ENCODE measurements at regions not wholly inside any gene's neighbourhood (a gene's known extent, or its start where the extent isn't known, plus 50 kb on each side); places are given as distances from the start of the nearest gene placed in this dataset.

- H3K9ac ChIP-seq (ENCODE audit: insufficient read length, low read depth) = no peak overlapping the region
- no peak for DNase-seq (ENCODE audit: low read depth, low spot score)
- TF ChIP-seq ZNF274 (IDR thresholded peaks at IDR 0.05; ENCODE audit: low read depth, low read length) (no peak), SUZ12 (IDR thresholded peaks at IDR 0.05; ENCODE audit: extremely low read depth, insufficient read depth, insufficient read length) (no peak), YY1 (IDR thresholded peaks at IDR 0.05; ENCODE audit: insufficient read depth, insufficient read length) (no peak)
- H3K36me3 ChIP-seq (ENCODE audit: insufficient read depth, insufficient read length, low read length) = no peaks in the 10 kb centered on the region
- H3K4me3 ChIP-seq (ENCODE audit: insufficient read length, low read depth) = no peak overlapping the region
- no peaks in the 10 kb centered on the region for H3K4me1 ChIP-seq (ENCODE audit: insufficient read depth, insufficient read length)
- H3K27me3 ChIP-seq (ENCODE audit: insufficient read depth, insufficient read length) = no peaks in the 10 kb centered on the region
- peaks cover 14% of the 10 kb centered on the region for H3K9me3 ChIP-seq (ENCODE audit: insufficient read depth, low read length)
Measured at GRCh38 chr20:24779946-24780345, 169.1 kb upstream of the CST7 start.

GRCh38 chr20:24780674-24781417 lies 168.2 kb upstream of the CST7 start:
- H3K9ac ChIP-seq (ENCODE audit: insufficient read length, low read depth) = no peak overlapping the region
- H3K27me3 ChIP-seq (ENCODE audit: insufficient read depth, insufficient read length) = no peaks in the 10 kb centered on the region
- H3K9me3 ChIP-seq (ENCODE audit: insufficient read depth, low read length) = peaks cover 5% of the 10 kb centered on the region
- H3K4me1 ChIP-seq (ENCODE audit: insufficient read depth, insufficient read length) = no peaks in the 10 kb centered on the region
- no peak overlapping the region for H3K4me3 ChIP-seq (ENCODE audit: insufficient read length, low read depth)
- DNase-seq (ENCODE audit: low read depth, low spot score) = no peak
- no peaks in the 10 kb centered on the region for H3K36me3 ChIP-seq (ENCODE audit: insufficient read depth, insufficient read length, low read length)
- TF ChIP-seq SUZ12 (IDR thresholded peaks at IDR 0.05; ENCODE audit: extremely low read depth, insufficient read depth, insufficient read length) (no peak), YY1 (IDR thresholded peaks at IDR 0.05; ENCODE audit: insufficient read depth, insufficient read length) (no peak), ZNF274 (IDR thresholded peaks at IDR 0.05; ENCODE audit: low read depth, low read length) (no peak)

- TF ChIP-seq SUZ12 (IDR thresholded peaks at IDR 0.05; ENCODE audit: extremely low read depth, insufficient read depth, insufficient read length) (no peak), YY1 (IDR thresholded peaks at IDR 0.05; ENCODE audit: insufficient read depth, insufficient read length) (no peak), ZNF274 (IDR thresholded peaks at IDR 0.05; ENCODE audit: low read depth, low read length) (no peak)
- Histone ChIP-seq H3K27me3 (ENCODE audit: insufficient read depth, insufficient read length) (no peaks in the 10 kb centered on the region), H3K9ac (ENCODE audit: insufficient read length, low read depth) (no peak overlapping the region), H3K4me3 (ENCODE audit: insufficient read length, low read depth) (no peak overlapping the region), H3K9me3 (ENCODE audit: insufficient read depth, low read length) (no peaks in the 10 kb centered on the region; the same call in 1 of the 2 replicates), H3K36me3 (ENCODE audit: insufficient read depth, insufficient read length, low read length) (no peaks in the 10 kb centered on the region), H3K4me1 (ENCODE audit: insufficient read depth, insufficient read length) (no peaks in the 10 kb centered on the region)
- DNase-seq (ENCODE audit: low read depth, low spot score) = no peak
Measured at GRCh38 chr20:24781418-24781980, 167.6 kb upstream of the CST7 start.

- no peaks in the 10 kb centered on the region for H3K36me3 ChIP-seq (ENCODE audit: insufficient read depth, insufficient read length, low read length)
- no peaks in the 10 kb centered on the region for H3K27me3 ChIP-seq (ENCODE audit: insufficient read depth, insufficient read length)
- TF ChIP-seq ZNF274 (IDR thresholded peaks at IDR 0.05; ENCODE audit: low read depth, low read length) (no peak), YY1 (IDR thresholded peaks at IDR 0.05; ENCODE audit: insufficient read depth, insufficient read length) (no peak), SUZ12 (IDR thresholded peaks at IDR 0.05; ENCODE audit: extremely low read depth, insufficient read depth, insufficient read length) (no peak)
- H3K9me3 ChIP-seq (ENCODE audit: insufficient read depth, low read length) = no peaks in the 10 kb centered on the region; the same call in 1 of the 2 replicates
- no peak overlapping the region for H3K9ac ChIP-seq (ENCODE audit: insufficient read length, low read depth)
- no peak for DNase-seq (ENCODE audit: low read depth, low spot score)
- H3K4me1 ChIP-seq (ENCODE audit: insufficient read depth, insufficient read length) = no peaks in the 10 kb centered on the region
- no peak overlapping the region for H3K4me3 ChIP-seq (ENCODE audit: insufficient read length, low read depth)
Measured at GRCh38 chr20:24782301-24782700, 166.8 kb upstream of the CST7 start.

GRCh38 chr20:24782801-24783630 lies 166.1 kb upstream of the CST7 start:
- H3K9ac ChIP-seq (ENCODE audit: insufficient read length, low read depth) = no peak overlapping the region
- H3K4me1 ChIP-seq (ENCODE audit: insufficient read depth, insufficient read length) = no peaks in the 10 kb centered on the region
- no peak for DNase-seq (ENCODE audit: low read depth, low spot score)
- TF ChIP-seq SUZ12 (IDR thresholded peaks at IDR 0.05; ENCODE audit: extremely low read depth, insufficient read depth, insufficient read length) (no peak), ZNF274 (IDR thresholded peaks at IDR 0.05; ENCODE audit: low read depth, low read length) (no peak), YY1 (IDR thresholded peaks at IDR 0.05; ENCODE audit: insufficient read depth, insufficient read length) (no peak)
- no peak overlapping the region for H3K4me3 ChIP-seq (ENCODE audit: insufficient read length, low read depth)
- H3K36me3 ChIP-seq (ENCODE audit: insufficient read depth, insufficient read length, low read length) = no peaks in the 10 kb centered on the region
- H3K27me3 ChIP-seq (ENCODE audit: insufficient read depth, insufficient read length) = no peaks in the 10 kb centered on the region
- no peaks in the 10 kb centered on the region; the same call in 1 of the 2 replicates for H3K9me3 ChIP-seq (ENCODE audit: insufficient read depth, low read length)

GRCh38 chr20:24783631-24784492 lies 165.2 kb upstream of the CST7 start:
- Histone ChIP-seq H3K27me3 (ENCODE audit: insufficient read depth, insufficient read length) (no peaks in the 10 kb centered on the region), H3K9me3 (ENCODE audit: insufficient read depth, low read length) (no peaks in the 10 kb centered on the region; the same call in 1 of the 2 replicates), H3K9ac (ENCODE audit: insufficient read length, low read depth) (no peak overlapping the region), H3K4me3 (ENCODE audit: insufficient read length, low read depth) (no peak overlapping the region), H3K4me1 (ENCODE audit: insufficient read depth, insufficient read length) (no peaks in the 10 kb centered on the region), H3K36me3 (ENCODE audit: insufficient read depth, insufficient read length, low read length) (no peaks in the 10 kb centered on the region)
- TF ChIP-seq YY1 (IDR thresholded peaks at IDR 0.05; ENCODE audit: insufficient read depth, insufficient read length) = no peak
- no peak for TF ChIP-seq ZNF274 (IDR thresholded peaks at IDR 0.05; ENCODE audit: low read depth, low read length)
- TF ChIP-seq SUZ12 (IDR thresholded peaks at IDR 0.05; ENCODE audit: extremely low read depth, insufficient read depth, insufficient read length) = no peak
- no peak for DNase-seq (ENCODE audit: low read depth, low spot score)

Measured in NT2/D1 (cell line).